Muscle of arm (tissue), 1 donor: ENCODE measurements at regions not wholly inside any gene's neighbourhood (a gene's known extent, or its start where the extent isn't known, plus 50 kb on each side); places are given as distances from the start of the nearest gene placed in this dataset.
"Not testable (repeated sequence)": the region's sequence is repeated elsewhere in the genome, so short reads cannot be mapped to it uniquely, and the experiment has no call there.

Source experiments
- DNase-seq: peaks from one replicate; pipeline ENCODE4 v3.0.0-alpha.2; 2013

GRCh38 chr1:213531369-213532310 lies 456.1 kb upstream of the PROX1 start:
- no peak for DNase-seq

GRCh38 chr1:213533125-213533524 lies 454.6 kb upstream of the PROX1 start:
- no peak for DNase-seq

- no peak for DNase-seq
Measured at GRCh38 chr1:213535679-213536078, 452.1 kb upstream of the PROX1 start.

- no peak for DNase-seq
Measured at GRCh38 chr1:213538251-213538650, 449.5 kb upstream of the PROX1 start.

GRCh38 chr1:213539464-213539863 lies 448.3 kb upstream of the PROX1 start:
- no peak for DNase-seq

- DNase-seq, result no peak
Measured at GRCh38 chr1:213541641-213542040, 446.1 kb upstream of the PROX1 start.

GRCh38 chr1:213545181-213545580 lies 442.6 kb upstream of the PROX1 start:
- not testable (repeated sequence) for DNase-seq

- DNase-seq, result no peak
Measured at GRCh38 chr1:213549982-213550381, 437.8 kb upstream of the PROX1 start.

- DNase-seq, result no peak
Measured at GRCh38 chr1:213550804-213551203, 437.0 kb upstream of the PROX1 start.

GRCh38 chr1:213552045-213552444 lies 435.7 kb upstream of the PROX1 start:
- no peak for DNase-seq

- DNase-seq, result no peak
Measured at GRCh38 chr1:213560226-213560625, 427.5 kb upstream of the PROX1 start.

GRCh38 chr1:213561870-213562269 lies 425.9 kb upstream of the PROX1 start:
- no peak for DNase-seq

GRCh38 chr1:213564215-213564659 lies 423.5 kb upstream of the PROX1 start:
- no peak for DNase-seq

GRCh38 chr1:213568929-213569815 lies 418.6 kb upstream of the PROX1 start:
- DNase-seq, result no peak

GRCh38 chr1:213569816-213570150 lies 418.0 kb upstream of the PROX1 start:
- no peak for DNase-seq

- no peak for DNase-seq
Measured at GRCh38 chr1:213570487-213570886, 417.3 kb upstream of the PROX1 start.

- no peak for DNase-seq
Measured at GRCh38 chr1:213571419-213571818, 416.4 kb upstream of the PROX1 start.

- DNase-seq, result no peak
Measured at GRCh38 chr1:213571843-213572242, 415.9 kb upstream of the PROX1 start.

- DNase-seq, result peak; percentile 22
Measured at GRCh38 chr1:213572912-213573647, 414.7 kb upstream of the PROX1 start.

GRCh38 chr1:213573648-213574009 lies 414.1 kb upstream of the PROX1 start:
- DNase-seq, result no peak

- DNase-seq, result no peak
Measured at GRCh38 chr1:213582976-213583567, 404.7 kb upstream of the PROX1 start.

- DNase-seq, result no peak
Measured at GRCh38 chr1:213584272-213584671, 403.5 kb upstream of the PROX1 start.
